VCaP (cell line): ENCODE measurements at regions not wholly inside any gene's neighbourhood (a gene's known extent, or its start where the extent isn't known, plus 50 kb on each side); places are given as distances from the start of the nearest gene placed in this dataset.

Experiments
- H3K27ac ChIP-seq: fragments of 450-650 bp; 2 replicates; pipeline ENCODE4 v1.5.1; 2017
- CTCF ChIP-seq: fragments of 450-650 bp; conservative IDR thresholded peaks from 2 replicates; pipeline ENCODE4 v1.5.1; 2017; ENCODE audit warnings: mild to moderate bottlenecking, moderate library complexity

- no peak overlapping the region for H3K27ac ChIP-seq
- TF ChIP-seq CTCF = no peak
These were observed 95.3 kb upstream of the SOX2 start for GRCh38 chr3:181616088-181617070.

DNA sequence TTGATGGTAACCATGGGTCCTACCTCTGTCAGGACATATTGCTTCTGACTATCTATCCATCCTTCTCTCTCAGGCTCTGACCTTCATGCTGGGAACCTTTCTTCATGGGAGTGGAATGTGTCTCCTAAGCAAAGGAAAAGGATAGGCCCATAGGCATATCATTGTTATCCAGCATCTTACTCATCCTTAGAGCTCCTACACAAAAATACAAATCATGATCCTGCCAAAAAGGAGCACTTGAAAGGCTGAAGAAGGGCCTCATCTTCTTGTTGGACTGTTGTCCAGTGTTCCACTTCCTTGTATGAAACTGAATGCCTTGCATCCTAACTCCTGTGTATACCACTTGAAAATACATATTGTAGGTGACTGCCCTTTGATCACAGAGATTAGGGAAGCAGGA is 96.1 kb upstream of the SOX2 start:
- no peak for TF ChIP-seq CTCF
- H3K27ac ChIP-seq = no peak overlapping the region

DNA sequence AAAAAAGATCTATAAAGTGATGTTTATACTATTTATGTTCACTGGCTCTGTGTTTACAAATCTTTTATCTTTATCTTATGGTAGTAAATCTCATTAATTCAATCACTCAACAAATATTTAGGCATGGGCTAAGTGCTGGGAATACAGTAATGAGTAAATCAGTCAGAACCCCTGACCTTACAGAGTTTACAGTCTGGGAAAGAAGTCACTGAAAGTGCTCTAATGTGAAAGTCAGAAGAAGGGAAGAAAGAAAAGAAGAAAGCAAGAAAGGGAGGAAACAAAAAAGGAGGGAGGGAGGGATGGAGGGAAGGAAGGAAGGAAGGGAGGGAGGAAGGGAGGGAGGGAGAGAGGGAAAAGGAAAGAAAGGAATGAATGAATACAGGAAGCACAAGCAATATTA is 96.8 kb upstream of the SOX2 start:
- no peak overlapping the region for H3K27ac ChIP-seq
- no peak for TF ChIP-seq CTCF

DNA sequence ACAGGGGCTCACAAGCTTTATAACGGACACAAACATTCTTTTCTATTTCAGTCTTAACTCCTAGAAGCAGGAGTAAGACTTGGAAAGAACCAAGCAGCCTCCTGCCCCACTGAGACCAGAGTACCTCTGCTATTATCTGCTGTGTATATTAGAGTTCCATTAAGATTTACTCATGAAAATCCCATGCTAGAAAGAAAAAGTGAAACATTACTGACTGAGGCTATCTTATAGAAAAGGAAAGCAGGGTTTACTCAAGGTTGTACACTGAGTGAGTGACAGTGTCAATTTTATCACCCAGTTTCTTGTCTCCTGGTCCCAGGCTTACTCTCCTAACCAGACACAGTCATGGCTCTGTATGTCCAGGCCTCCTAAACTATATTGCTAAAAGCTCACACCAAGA is 97.9 kb upstream of the SOX2 start:
- TF ChIP-seq CTCF = no peak

DNA sequence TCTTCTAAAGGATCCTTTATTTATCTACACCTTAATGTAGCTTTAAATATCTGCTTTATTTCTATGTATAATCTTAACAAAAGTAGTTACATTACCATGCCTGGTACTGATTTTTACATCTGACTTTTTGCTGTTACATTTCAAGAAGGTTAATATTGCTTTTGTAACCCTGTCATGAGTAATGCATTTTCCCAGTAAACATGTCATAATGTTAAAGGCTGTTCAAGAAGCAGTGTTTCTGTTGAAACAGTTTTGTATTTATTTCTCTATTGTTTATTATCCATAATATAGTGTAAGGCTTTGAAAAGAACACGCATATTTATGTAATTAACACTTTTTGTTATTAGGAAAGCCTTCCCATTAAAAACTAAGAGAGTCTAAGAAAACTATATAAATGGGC is 98.5 kb upstream of the SOX2 start:
- TF ChIP-seq CTCF = no peak
- no peak overlapping the region for H3K27ac ChIP-seq

More for the DNA sequence above, 97.9 kb upstream of the SOX2 start:
- no peak overlapping the region for H3K27ac ChIP-seq

GRCh38 chr3:181610973-181611265 is 100.8 kb upstream of the SOX2 start:
- no peak for TF ChIP-seq CTCF
- H3K27ac ChIP-seq = no peak overlapping the region

DNA sequence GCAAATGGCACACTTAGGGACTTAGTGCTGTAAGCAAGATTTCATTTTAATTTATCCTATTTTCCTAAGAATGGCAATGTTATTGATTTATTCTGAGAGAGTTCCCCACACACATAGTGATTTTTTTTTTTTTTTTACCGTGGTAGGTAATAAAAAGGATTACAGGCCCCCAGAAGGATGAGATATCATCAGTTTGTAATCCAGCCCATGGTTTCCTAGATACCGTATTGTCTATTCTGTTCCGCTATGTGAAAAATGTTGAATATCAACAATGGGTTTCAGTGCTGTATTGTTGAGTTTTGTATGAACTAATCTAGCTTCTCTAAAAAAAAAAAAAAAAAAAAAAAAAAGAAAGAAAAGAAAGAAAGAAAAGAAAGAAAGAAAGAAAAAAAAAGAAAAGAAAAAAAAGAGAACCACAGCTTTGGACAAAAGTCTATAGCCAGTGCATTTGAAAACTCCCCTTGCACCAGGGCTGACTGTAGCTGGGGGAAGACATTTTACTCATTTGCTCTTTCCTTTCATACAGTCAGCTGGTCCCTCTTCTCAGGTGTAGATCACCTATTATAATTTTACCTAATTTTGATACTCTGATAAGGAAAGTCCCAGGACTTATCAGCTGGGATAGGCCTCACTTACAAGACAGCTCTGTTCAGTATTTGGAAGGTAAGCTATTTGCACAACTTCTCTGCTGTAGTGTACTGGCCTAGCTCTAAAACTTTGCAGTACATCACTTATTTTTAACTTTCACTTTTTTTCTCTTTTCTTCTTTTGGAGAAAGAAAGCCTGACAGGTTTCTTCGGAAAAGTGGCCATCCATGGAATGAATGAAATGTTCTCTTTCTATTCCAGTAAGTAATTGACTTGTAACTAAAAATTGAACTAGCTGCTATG is 101.4 kb upstream of the SOX2 start:
- TF ChIP-seq CTCF = no peak
- no peak overlapping the region for H3K27ac ChIP-seq
